MCF 10A (cell line): ENCODE measurements at regions not wholly inside any gene's neighbourhood (a gene's known extent, or its start where the extent isn't known, plus 50 kb on each side); places are given as distances from the start of the nearest gene placed in this dataset.
"Not testable (repeated sequence)": the region's sequence is repeated elsewhere in the genome, so short reads cannot be mapped to it uniquely, and the experiment has no call there.

Experiments used
- BruUV-seq: library from RNA; stranded (reverse); fragments of 400-500 nt; replicated peaks from 2 replicates; lab custom pipeline; 2021; lab: Mats Ljungman, UMichigan
- CTCF ChIA-PET: fragments of 300-600 bp; sonication (Branson Sonifier 250); formaldehyde crosslinking; extraction: SDS; loops from one replicate; lab custom pipeline; 2021; ENCODE audit warnings: antibody characterized with exemption, inconsistent platforms; lab: Yijun Ruan, JAX
- POLR2A ChIA-PET: fragments of 300-600, 350-650 bp; sonication (Branson Sonifier 250); formaldehyde crosslinking; extraction: SDS; loops from one replicate; lab custom pipeline; 2020; ENCODE audit warnings: antibody characterized with exemption, inconsistent platforms; lab: Yijun Ruan, JAX
- DNase-seq: peaks from one replicate; pipeline ENCODE4 v3.0.0-alpha.2; 2018; ENCODE audit not compliant: unreplicated experiment
- H3K27ac Mint-ChIP-seq: one replicate; pipeline ENCODE4 v1.8.0; 2022; ENCODE audit warnings: mild to moderate bottlenecking, low read depth, mixed read lengths; ENCODE audit not compliant: unreplicated experiment
- H3K27me3 Mint-ChIP-seq: one replicate; pipeline ENCODE4 v1.8.0; 2022; ENCODE audit warnings: mixed read lengths; ENCODE audit not compliant: insufficient read depth, unreplicated experiment
- H3K36me3 Mint-ChIP-seq: one replicate; pipeline ENCODE4 v1.8.0; 2022; ENCODE audit warnings: mild to moderate bottlenecking, moderate library complexity, mixed read lengths; ENCODE audit not compliant: insufficient read depth, unreplicated experiment
- H3K4me1 Mint-ChIP-seq: one replicate; pipeline ENCODE4 v1.8.0; 2022; ENCODE audit warnings: mixed read lengths; ENCODE audit not compliant: insufficient read depth, unreplicated experiment
- H3K4me3 Mint-ChIP-seq: one replicate; pipeline ENCODE4 v1.8.0; 2022; ENCODE audit warnings: mild to moderate bottlenecking, moderate library complexity, mixed read lengths; ENCODE audit not compliant: unreplicated experiment
- H3K9me3 Mint-ChIP-seq: one replicate; pipeline ENCODE4 v1.8.0; 2022; ENCODE audit warnings: mixed read lengths; ENCODE audit not compliant: unreplicated experiment
- intact Hi-C: fragments of 100-400 bp; cut with micrococcal nuclease; formaldehyde crosslinking; loops from 2 replicates; pipeline ENCODE4 v1.14.1; 2022
- TF ChIP-seq, protein P1 (sequence below): fragments of 200-600 bp; IDR thresholded peaks from one replicate; pipeline ENCODE4 v1.8.0; 2022; ENCODE audit warnings: antibody characterized with exemption, mild to moderate bottlenecking; ENCODE audit not compliant: unreplicated experiment

DNA sequence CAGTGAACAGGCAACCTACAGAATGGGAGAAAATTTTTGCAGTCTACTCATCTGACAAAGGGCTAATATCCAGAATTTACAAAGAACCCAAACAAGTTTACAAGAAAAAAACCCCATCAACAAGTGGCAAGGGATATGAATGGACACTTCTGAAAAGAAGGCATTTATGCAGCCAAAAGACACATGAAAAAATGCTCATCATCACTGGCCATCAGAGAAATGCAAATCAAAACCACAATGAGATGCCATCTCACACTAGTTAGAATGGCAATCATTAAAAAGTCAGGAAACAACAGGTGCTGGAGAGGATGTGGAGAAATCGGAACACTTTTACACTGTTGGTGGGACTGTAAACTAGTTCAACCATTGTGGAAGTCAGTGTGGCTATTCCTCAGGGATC lies 80.3 kb downstream of the ZNF474 start:
- H3K9me3 Mint-ChIP-seq, result peaks cover 15% of the 10 kb centered on the region
- DNase-seq, H3K36me3 Mint-ChIP-seq, H3K4me3 Mint-ChIP-seq, intact Hi-C loops, H3K27me3 Mint-ChIP-seq, H3K27ac Mint-ChIP-seq, H3K4me1 Mint-ChIP-seq, POLR2A ChIA-PET, BruUV-seq: not testable (repeated sequence)
- CTCF ChIA-PET, result interaction anchor here (0.8 kb wide), 1 partner anchor 13 kb away, joined by 3 read pairs; no protein-coding TSS in a partner anchor

DNA sequence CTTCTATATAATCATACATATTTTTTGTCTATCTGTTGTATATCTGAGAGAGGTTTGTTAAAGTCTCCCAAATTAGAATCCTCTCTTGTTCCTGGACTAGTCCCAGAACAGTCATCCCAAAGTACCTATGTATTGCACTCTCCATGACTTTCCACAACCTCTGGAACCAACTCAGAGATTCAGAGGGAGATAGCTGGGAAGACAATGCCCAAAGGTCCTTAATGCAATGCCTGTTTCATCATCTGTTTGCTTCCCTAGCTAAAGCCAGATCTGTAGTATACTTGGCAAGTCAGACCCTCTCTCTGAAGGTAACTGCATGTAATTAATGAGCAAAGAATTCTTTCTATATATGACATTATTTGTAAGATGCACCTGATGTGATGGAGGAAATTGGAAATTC lies 89.4 kb downstream of the ZNF474 start:
- peaks cover 8% of the 10 kb centered on the region for H3K9me3 Mint-ChIP-seq
- intact Hi-C loops, result no loop called here
- H3K27ac Mint-ChIP-seq, result no peak overlapping the region
- ChIA-PET CTCF (interaction anchor here (1.3 to 1.6 kb wide), 2 partner anchors 25 to 36 kb away, joined by 3 to 4 read pairs; no protein-coding TSS in a partner anchor), POLR2A (interaction anchor here (1.1 to 1.4 kb wide), 4 partner anchors 14 to 174 kb away, joined by 3 to 9 read pairs (median 4); no protein-coding TSS in a partner anchor)
- peaks cover 5% of the 10 kb centered on the region for H3K4me1 Mint-ChIP-seq
- TF ChIP-seq, protein P1, sequence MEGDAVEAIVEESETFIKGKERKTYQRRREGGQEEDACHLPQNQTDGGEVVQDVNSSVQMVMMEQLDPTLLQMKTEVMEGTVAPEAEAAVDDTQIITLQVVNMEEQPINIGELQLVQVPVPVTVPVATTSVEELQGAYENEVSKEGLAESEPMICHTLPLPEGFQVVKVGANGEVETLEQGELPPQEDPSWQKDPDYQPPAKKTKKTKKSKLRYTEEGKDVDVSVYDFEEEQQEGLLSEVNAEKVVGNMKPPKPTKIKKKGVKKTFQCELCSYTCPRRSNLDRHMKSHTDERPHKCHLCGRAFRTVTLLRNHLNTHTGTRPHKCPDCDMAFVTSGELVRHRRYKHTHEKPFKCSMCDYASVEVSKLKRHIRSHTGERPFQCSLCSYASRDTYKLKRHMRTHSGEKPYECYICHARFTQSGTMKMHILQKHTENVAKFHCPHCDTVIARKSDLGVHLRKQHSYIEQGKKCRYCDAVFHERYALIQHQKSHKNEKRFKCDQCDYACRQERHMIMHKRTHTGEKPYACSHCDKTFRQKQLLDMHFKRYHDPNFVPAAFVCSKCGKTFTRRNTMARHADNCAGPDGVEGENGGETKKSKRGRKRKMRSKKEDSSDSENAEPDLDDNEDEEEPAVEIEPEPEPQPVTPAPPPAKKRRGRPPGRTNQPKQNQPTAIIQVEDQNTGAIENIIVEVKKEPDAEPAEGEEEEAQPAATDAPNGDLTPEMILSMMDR, result no peak
- no peaks in the 10 kb centered on the region for H3K27me3 Mint-ChIP-seq
- no peaks in the 10 kb centered on the region for H3K36me3 Mint-ChIP-seq
- BruUV-seq, result no TSS peak
- no peak overlapping the region for H3K4me3 Mint-ChIP-seq
- peak; percentile 71 for DNase-seq

DNA sequence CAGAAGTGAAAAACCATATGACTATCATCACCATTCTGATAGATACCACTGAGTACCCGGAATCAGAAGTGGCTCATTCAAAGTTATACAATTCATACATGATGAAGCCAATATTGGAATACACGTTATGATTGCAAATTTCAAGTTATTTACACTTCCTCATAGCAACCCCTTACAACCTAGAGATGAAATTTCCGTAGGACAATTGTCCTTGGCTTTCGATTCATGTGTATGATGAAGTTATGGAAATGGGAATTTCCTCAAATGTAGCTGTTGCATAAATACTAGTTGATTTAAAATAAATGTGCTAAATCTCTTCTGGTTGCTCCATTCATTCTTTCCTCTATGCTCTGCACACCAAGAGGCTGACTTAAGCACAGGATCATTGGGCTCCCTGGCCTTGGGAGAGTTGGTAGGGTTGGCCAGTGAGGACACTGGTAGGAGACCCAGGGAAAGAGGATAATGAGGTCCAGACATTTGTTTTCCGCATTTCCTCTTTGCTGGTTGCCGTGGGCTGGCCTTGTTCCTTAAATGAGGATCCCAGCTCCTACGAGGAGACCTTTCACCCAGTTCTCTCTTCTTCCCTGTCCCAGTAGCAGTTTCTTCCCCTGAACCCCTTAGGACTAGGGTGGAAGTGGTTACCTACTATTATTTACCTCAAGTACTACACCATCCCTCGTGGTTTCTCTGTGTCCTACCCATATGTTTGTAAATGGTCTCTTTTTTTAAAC lies 90.3 kb downstream of the ZNF474 start:
- intact Hi-C loops, result no loop called here
- H3K36me3 Mint-ChIP-seq, result no peaks in the 10 kb centered on the region
- TF ChIP-seq, protein P1, result no peak
- H3K27ac Mint-ChIP-seq, result no peak overlapping the region
- peaks cover 8% of the 10 kb centered on the region for H3K9me3 Mint-ChIP-seq
- BruUV-seq, result no TSS peak
- no peak overlapping the region for H3K4me3 Mint-ChIP-seq
- H3K27me3 Mint-ChIP-seq, result no peaks in the 10 kb centered on the region
- DNase-seq, result no peak
- peaks cover 5% of the 10 kb centered on the region for H3K4me1 Mint-ChIP-seq
- CTCF ChIA-PET, result interaction anchor here (1.1 to 1.6 kb wide), 3 partner anchors 25 to 37 kb away, joined by 3 to 5 read pairs (median 4); no protein-coding TSS in a partner anchor
- POLR2A ChIA-PET, result interaction anchor here (0.5 to 1.4 kb wide), 3 partner anchors 19 to 173 kb away, joined by 4 to 9 read pairs (median 5); no protein-coding TSS in a partner anchor

DNA sequence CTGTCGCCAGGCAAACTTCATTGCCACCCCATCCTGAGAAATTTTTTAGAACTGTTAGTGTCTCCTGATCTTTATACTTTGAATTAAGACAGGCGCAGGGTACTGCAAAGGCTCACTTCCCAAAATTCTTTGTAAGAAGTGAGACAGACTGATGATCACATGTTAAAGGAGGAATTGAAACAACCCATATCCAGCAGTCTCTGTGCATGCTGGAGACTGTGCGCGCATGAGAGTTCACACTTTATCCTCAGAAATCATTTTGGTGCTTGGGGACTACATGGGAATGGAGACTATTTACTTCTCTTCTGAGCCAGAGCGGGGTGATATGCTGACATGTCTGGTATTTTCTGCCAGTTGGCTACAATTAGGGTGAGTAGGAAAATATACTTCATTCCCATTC lies 91.2 kb downstream of the ZNF474 start:
- no TSS peak for BruUV-seq
- Mint-ChIP-seq H3K4me3 (no peak overlapping the region), H3K9me3 (peaks cover 8% of the 10 kb centered on the region), H3K36me3 (no peaks in the 10 kb centered on the region), H3K27ac (no peak overlapping the region), H3K4me1 (peaks cover 5% of the 10 kb centered on the region), H3K27me3 (no peaks in the 10 kb centered on the region)
- no peak for DNase-seq
- CTCF ChIA-PET, result interaction anchor here (1.1 kb wide), 1 partner anchor 30 kb away, joined by 5 read pairs; no protein-coding TSS in a partner anchor
- intact Hi-C loops, result no loop called here
- TF ChIP-seq, protein P1, result no peak
- POLR2A ChIA-PET, result no interaction called here
